OCI-LY1 (cell line): ENCODE measurements at regions not wholly inside any gene's neighbourhood (a gene's known extent, or its start where the extent isn't known, plus 50 kb on each side); places are given as distances from the start of the nearest gene placed in this dataset.
"Not testable (repeated sequence)": the region's sequence is repeated elsewhere in the genome, so short reads cannot be mapped to it uniquely, and the experiment has no call there.

Source experiments
- H2AFZ ChIP-seq: fragments of 200-600 bp; sonication (generic), shearing (Covaris generic); 2 replicates; pipeline ENCODE4 v1.6.0; 2014; ENCODE audit warnings: antibody characterized with exemption, mild to moderate bottlenecking, low read length
- H3F3A ChIP-seq: fragments of 200-600 bp; sonication (generic), shearing (Covaris generic); 2 replicates; pipeline ENCODE4 v1.6.0; 2014; ENCODE audit warnings: mild to moderate bottlenecking, antibody characterized with exemption, low read length, moderate library complexity; ENCODE audit not compliant: insufficient read depth
- H3K27ac ChIP-seq: fragments of 200-600 bp; sonication (generic); 2 replicates; pipeline ENCODE4 v1.5.1; 2014; ENCODE audit warnings: low read length, mixed run types, mild to moderate bottlenecking, low read depth; ENCODE audit not compliant: poor library complexity, severe bottlenecking
- H3K27me3 ChIP-seq: fragments of 200-600 bp; sonication (generic); 2 replicates; pipeline ENCODE4 v1.6.0; 2014; ENCODE audit warnings: antibody characterized with exemption, mild to moderate bottlenecking, low read length, moderate library complexity; ENCODE audit not compliant: insufficient read depth
- H3K36me3 ChIP-seq: fragments of 200-600 bp; sonication (generic); 2 replicates; pipeline ENCODE4 v1.6.1; 2014; ENCODE audit warnings: mild to moderate bottlenecking, antibody characterized with exemption, low read length, moderate library complexity, mixed read lengths; ENCODE audit not compliant: insufficient read depth
- H3K4me1 ChIP-seq: fragments of 200-600 bp; sonication (generic); 2 replicates; pipeline ENCODE4 v1.5.1; 2014; ENCODE audit warnings: mild to moderate bottlenecking, low read length, moderate library complexity; ENCODE audit not compliant: insufficient read depth, severe bottlenecking
- H3K4me2 ChIP-seq: fragments of 200-600 bp; sonication (generic), shearing (Covaris generic); 2 replicates; pipeline ENCODE4 v1.6.1; 2014; ENCODE audit warnings: low read length
- H3K4me3 ChIP-seq: fragments of 200-600 bp; sonication (generic); 2 replicates; pipeline ENCODE4 v1.5.1; 2014; ENCODE audit warnings: low read length, low read depth, mild to moderate bottlenecking, mixed read lengths; ENCODE audit not compliant: poor library complexity, severe bottlenecking
- H3K79me2 ChIP-seq: fragments of 200-600 bp; shearing (Covaris generic); 2 replicates; pipeline ENCODE4 v1.6.1; 2016; ENCODE audit warnings: mixed run types, low read length, mixed read lengths; ENCODE audit not compliant: insufficient read depth
- H3K9ac ChIP-seq: fragments of 200-600 bp; sonication (generic), shearing (Covaris generic); 2 replicates; pipeline ENCODE4 v1.6.1; 2014; ENCODE audit warnings: mild to moderate bottlenecking, low read length, mixed read lengths
- H3K9me2 ChIP-seq: fragments of 200-600 bp; sonication (generic), shearing (Covaris generic); 2 replicates; pipeline ENCODE4 v1.6.1; 2014; ENCODE audit warnings: low read depth, mild to moderate bottlenecking, low read length, mixed read lengths
- H3K9me3 ChIP-seq: fragments of 200-600 bp; shearing (Covaris generic); 2 replicates; pipeline ENCODE4 v1.6.1; 2014; ENCODE audit warnings: low read length, mixed read lengths
- H4K20me1 ChIP-seq: fragments of 200-600 bp; sonication (generic), shearing (Covaris generic); 2 replicates; pipeline ENCODE4 v1.6.0; 2016; ENCODE audit warnings: mild to moderate bottlenecking, low read length; ENCODE audit not compliant: insufficient read depth

DNA sequence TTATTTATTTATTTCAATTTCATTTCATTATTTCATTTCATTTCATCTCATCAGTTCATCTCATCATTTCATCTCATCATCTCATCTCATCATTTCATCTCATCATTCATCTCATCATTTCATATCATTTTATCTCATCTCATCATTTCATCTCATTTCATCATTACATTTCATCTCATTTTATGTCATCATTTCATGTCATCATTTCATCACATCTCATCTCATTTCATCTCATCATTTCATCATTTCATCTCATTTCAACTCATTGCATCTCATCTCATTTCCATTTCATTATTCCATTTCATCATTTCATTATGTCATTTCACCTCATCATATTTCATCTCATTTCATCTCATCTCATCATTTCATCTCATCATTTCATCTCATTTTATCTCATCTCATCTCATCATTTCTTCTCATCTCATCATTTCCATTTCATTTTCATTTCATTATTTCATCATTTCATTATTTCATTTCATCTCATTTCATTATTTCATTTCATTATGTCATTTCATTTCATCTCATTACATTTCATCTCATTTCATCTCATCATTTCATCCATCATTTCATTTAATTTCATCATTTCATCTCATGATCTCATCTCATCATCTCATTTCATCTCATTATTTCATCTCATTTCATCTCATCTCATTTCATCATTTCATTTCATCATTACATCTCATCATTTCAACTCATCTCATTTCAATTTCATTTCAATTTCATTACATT, 2868.6 kb downstream of the RPIA start:
- not testable (repeated sequence) for H3K9me2 ChIP-seq, H3K4me1 ChIP-seq, H3K27ac ChIP-seq, H3F3A ChIP-seq, H3K4me3 ChIP-seq, H3K27me3 ChIP-seq, H3K4me2 ChIP-seq, H2AFZ ChIP-seq, H3K9me3 ChIP-seq, H3K79me2 ChIP-seq, H4K20me1 ChIP-seq, H3K9ac ChIP-seq, H3K36me3 ChIP-seq

DNA sequence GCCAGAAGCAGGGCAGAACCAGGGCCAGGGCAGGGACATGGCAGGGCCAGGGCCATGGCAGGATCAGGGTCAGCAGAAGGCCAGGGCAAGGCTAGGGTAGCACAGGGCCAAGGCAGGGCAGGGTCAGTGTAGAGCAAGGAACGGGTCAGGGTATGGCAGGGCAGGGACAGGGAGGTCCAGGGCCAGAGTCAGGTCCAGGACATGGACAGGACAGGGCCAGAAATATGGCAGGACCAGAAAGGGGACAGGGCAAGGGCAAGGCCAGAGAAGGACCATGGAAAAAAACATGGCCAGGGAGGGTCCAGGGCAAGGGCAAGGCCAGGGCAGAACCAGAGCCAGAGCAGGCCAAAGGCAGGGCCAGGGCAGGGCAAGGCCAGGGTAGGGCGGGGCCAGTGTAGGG, 2870.7 kb downstream of the RPIA start:
- H3K9me2 ChIP-seq, H3K4me3 ChIP-seq, H3K79me2 ChIP-seq, H3K27me3 ChIP-seq, H3F3A ChIP-seq, H3K4me1 ChIP-seq, H4K20me1 ChIP-seq, H3K9ac ChIP-seq, H3K4me2 ChIP-seq, H3K27ac ChIP-seq, H3K9me3 ChIP-seq, H3K36me3 ChIP-seq, H2AFZ ChIP-seq: not testable (repeated sequence)

DNA sequence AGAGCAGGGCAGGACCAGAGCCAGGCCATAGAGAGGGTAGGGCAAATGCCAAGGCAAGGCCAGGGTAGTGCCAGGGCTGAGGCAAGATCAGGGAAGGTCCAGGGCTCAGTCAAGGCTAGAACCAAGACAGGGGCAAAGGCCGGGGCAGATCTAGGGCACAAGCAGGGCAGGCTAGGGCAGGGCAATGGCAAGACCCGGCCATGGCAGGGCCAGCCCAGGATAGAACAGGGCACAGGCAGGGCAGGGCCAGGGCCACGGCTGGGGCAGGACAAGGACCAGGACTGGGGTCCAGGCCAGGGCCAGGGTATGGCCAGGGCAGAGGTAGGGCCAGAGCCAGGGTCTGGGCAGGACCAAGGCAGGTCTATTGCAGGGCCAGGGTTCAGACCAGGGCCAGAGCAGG, 2873.2 kb downstream of the RPIA start:
- H3K9me2 ChIP-seq, H4K20me1 ChIP-seq, H3F3A ChIP-seq, H3K4me2 ChIP-seq, H3K9ac ChIP-seq, H3K79me2 ChIP-seq, H3K36me3 ChIP-seq, H3K27me3 ChIP-seq, H3K4me3 ChIP-seq, H2AFZ ChIP-seq, H3K4me1 ChIP-seq, H3K27ac ChIP-seq, H3K9me3 ChIP-seq: not testable (repeated sequence)

DNA sequence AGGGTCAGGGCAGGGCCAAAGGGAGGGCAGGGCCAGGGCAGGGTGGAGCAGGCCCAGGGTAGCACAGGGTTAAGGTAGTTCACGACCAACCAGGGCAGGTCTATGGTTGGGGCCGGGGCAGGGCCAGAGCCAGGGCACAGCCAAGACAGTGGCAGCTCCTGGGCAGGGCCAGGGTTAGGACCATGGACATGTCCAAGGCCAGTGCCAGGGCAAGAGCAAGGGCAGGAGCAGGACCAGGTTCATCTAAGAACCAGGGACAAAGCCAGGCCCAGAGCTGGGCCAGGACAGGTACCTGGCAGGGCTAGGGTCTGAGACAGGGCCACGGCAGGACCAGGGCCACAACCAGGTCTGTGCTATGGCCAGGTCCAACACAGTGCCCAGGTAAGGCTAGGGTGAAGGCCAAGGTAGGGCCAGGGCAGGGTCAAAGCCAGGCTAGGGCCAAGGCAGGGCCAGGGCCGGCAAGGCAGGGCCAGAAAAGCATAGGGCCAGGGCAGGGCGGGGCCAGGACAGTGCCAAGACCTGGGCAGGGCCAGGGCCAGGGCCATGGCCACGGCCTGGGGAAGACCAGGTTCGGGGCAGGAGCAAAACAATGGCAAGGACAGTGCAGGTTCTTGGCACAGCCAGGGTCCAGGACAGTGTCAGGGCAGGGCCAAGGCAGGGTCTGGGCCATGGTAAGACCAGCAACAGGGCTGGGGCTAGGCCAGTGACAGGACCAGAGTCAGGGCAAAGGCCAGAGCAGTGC, 2874.4 kb downstream of the RPIA start:
- H3K4me2 ChIP-seq, H3K79me2 ChIP-seq, H3K4me1 ChIP-seq, H3K36me3 ChIP-seq, H3K9ac ChIP-seq, H4K20me1 ChIP-seq, H3K4me3 ChIP-seq, H3K27me3 ChIP-seq, H3K9me2 ChIP-seq, H3K9me3 ChIP-seq, H3F3A ChIP-seq, H2AFZ ChIP-seq, H3K27ac ChIP-seq: not testable (repeated sequence)

DNA sequence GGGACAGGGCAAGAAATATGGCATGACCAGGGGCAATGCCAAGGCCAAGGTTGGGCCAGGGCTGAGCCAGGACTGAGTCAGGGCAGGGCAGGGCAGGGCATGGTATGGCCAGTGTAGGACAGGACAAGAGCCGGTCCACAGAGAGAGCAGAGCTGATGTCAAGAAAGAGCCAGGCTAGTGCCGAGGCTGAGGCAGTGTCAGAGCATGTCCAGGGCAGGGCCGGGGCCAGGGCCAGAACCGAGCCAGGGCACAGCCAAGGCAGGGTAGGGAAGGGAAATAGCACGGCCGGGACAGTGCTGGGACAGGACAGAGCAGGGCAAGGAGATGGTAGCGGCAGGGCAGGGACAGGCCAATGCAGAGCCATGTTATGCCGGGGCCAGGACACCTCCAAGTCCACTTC, 2875.1 kb downstream of the RPIA start:
- H3K9me2 ChIP-seq, H2AFZ ChIP-seq, H3K9me3 ChIP-seq, H4K20me1 ChIP-seq, H3K4me2 ChIP-seq, H3K4me3 ChIP-seq, H3K27ac ChIP-seq, H3K27me3 ChIP-seq, H3K36me3 ChIP-seq, H3K79me2 ChIP-seq, H3K4me1 ChIP-seq, H3F3A ChIP-seq, H3K9ac ChIP-seq: not testable (repeated sequence)

DNA sequence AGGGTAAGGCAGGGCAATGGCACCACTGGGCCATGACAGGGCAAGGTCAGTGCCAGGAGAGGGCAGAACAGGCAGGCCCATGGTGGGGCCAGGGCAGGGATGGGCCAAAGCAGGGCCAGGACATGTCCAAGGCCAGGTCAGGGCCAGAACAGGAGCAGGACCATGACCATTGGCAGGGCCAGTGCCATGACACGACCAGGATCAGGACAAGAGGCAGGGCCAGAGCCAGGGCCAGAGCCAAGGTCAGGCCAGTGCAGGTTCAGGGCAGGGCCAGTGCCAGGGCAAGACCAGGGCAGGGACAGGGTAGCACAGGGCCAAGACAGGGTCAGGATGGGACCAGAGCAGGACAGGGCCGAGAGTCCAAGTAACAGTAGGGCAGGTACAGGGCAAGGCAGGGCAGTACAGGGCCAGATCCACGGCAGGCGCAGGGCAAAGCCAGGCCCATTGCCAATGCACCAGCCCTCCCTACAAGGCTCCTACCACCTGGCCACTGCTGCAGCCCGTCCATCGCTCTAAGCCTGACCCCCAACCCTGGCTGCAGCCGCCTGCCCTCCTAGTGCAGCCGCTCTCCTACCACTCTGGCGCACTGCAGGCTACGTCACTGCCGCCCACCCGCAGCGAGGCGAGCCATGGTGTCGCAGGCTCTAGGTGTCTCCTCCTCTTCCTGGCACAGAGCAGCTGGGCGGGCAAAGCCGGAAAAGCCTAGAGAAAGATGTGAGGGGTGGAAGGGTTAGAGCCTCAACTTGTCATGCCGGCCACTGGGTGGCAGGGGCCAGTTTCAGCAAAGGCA, 2876.3 kb downstream of the RPIA start:
- not testable (repeated sequence) for H3K27ac ChIP-seq, H3K79me2 ChIP-seq, H4K20me1 ChIP-seq, H3F3A ChIP-seq, H3K4me3 ChIP-seq, H3K9ac ChIP-seq, H3K9me2 ChIP-seq, H3K36me3 ChIP-seq, H2AFZ ChIP-seq, H3K9me3 ChIP-seq, H3K4me2 ChIP-seq, H3K27me3 ChIP-seq, H3K4me1 ChIP-seq

DNA sequence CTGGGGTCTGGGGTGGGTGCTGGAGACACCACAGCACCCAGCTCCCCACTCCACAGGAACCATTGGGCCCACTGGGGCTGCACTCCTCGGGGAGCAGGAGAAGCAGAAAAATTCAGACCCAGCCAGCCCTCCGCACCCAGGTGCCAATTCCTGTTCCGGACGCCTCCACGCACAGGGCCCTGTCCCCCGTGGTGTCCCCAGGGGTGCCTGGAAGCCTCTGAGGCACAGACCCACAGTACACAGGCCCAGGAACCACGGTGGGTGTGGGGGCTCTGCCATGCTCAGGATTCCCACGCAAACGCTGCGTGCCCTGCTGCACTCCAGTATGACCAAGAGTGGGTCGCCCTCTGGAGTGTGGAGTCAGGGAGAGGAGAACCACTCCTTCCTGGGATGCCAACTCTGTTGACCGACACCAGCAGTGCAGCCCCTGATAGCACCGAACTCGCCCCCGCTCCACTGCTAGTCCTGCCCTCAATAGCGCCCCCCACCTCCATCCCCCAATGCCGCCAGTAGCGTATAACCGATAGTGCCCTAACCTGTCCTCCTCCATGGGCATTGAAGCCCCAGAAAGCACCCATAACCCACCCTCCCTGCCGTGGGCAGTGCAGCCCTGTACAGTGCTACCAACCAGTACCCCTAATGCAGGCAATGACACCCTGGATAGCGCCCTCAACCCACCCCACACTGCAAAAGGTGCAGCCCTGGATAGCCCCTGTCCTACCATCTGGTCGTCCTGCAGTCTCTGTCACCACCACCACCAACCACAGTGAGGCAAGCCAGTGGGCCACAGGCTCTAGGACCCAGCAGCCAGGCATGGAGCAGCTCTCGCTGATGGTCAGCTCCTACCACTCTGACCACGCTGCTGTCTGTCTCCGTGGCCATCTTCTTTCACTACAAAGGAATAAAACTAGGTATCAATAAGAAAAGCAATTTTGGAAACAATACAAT, 2877.2 kb downstream of the RPIA start:
- not testable (repeated sequence) for H3K9me2 ChIP-seq, H3K36me3 ChIP-seq, H3K79me2 ChIP-seq, H2AFZ ChIP-seq, H3K4me2 ChIP-seq, H3K9ac ChIP-seq, H3K4me1 ChIP-seq, H3F3A ChIP-seq, H3K27ac ChIP-seq, H4K20me1 ChIP-seq, H3K4me3 ChIP-seq, H3K9me3 ChIP-seq, H3K27me3 ChIP-seq
